GM18507 (cell line): ENCODE measurements at regions not wholly inside any gene's neighbourhood (a gene's known extent, or its start where the extent isn't known, plus 50 kb on each side); places are given as distances from the start of the nearest gene placed in this dataset.
"Not testable (repeated sequence)": the region's sequence is repeated elsewhere in the genome, so short reads cannot be mapped to it uniquely, and the experiment has no call there.

Experiments used
- DNase-seq: peaks from one replicate; pipeline ENCODE4 v3.0.0; 2011; ENCODE audit warnings: low read depth; ENCODE audit not compliant: insufficient read length; ENCODE audit errors: extremely low spot score
- FAIRE-seq: peaks from 2 replicates; lab custom pipeline; 2011; peaks lifted over from hg19 to GRCh38; lab: Jason Lieb, UNC

- DNase-seq (no peak), FAIRE-seq (no peak)
These were observed 130.5 kb downstream of the LIG4 start for GRCh38 chr13:108084840-108085239.

DNA sequence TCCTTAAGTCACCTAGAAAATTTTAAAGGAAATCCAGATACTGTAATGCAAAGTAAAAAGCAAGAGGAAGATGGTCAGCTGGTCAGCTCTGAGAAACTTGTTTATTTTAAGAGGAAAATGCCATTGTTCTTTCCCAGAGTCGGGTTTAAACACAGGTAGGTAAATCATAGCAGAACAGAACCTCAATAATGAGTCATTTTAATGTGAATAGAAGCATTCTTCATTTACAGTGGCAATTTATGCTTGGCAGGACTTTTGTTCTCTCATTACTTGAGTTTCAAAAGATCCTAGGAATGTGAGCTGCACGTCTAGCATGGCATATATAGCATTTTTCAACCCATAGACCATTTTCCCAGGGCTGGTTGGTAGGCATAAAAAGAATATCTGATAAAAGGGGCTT, 132.3 kb downstream of the LIG4 start:
- FAIRE-seq (no peak), DNase-seq (no peak)

DNA sequence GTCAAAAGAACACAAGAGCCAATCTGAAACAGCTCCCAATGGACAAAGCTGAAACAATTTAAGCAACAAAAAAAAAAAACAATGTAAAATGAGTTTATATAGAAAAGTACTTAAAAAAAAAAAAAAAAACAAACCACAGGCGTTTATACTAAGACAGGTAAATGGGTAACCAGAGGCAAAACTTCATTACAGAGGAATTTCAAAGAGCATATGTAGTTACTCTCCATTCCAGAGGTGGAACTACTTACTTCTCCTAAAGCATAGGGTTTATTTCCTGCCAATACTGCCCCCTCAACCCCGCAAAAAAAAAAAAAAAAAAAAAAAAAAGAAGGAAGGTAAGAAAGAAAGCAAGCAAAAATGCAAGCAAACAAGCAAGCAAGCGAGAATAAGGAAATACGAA, 132.9 kb downstream of the LIG4 start:
- FAIRE-seq (no peak), DNase-seq (no peak)

- FAIRE-seq (no peak), DNase-seq (no peak)
These were observed 138.1 kb downstream of the LIG4 start for GRCh38 chr13:108077284-108077683.

- not testable (repeated sequence) for DNase-seq, FAIRE-seq
These were observed 140.9 kb downstream of the LIG4 start for GRCh38 chr13:108074429-108074828.

DNA sequence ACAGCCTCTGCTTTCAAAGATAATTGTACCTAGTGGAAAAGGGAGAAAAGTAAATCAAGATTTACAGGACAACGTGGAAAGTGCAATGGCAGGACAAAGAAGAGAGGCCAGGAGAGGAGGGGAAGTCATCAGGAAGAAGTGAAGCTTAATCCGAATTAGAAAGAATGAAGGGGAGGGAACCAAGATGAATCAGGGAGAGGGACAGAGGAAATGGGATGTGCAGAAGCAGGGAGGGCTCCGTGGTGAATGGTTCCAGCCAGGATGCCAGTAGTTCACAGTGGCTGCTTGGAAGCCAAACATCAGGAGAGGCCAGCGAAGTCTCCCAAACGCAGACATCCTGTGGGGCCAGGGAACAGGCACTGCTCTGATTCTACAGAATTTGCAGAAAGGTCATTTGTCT, 144.4 kb downstream of the LIG4 start:
- DNase-seq, result no peak
- FAIRE-seq, result no peak

GRCh38 chr13:108070491-108070890, 144.8 kb downstream of the LIG4 start:
- FAIRE-seq (no peak), DNase-seq (no peak)

GRCh38 chr13:108069521-108070210, 145.7 kb downstream of the LIG4 start:
- no peak for FAIRE-seq
- DNase-seq, result no peak

DNA sequence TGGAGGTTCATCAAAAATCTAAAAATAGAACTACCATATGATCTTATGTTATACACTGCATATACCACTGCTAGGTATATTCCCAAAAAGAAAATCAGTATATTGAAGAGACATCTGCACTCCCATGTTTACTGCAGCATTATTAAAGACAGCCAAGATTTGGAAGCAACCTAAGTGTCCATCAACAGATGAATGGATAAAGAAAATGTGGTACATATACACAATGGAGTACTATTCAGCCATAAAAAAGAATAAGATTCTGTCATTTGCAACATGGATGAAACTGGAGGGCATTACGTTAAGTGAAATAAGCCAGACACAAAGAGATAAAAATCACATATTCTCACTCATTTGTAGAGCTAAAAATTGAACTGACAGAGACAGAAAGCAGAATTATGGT, 151.0 kb downstream of the LIG4 start:
- FAIRE-seq, DNase-seq: not testable (repeated sequence)

- DNase-seq, result no peak
- no peak for FAIRE-seq
These were observed 155.2 kb downstream of the LIG4 start for GRCh38 chr13:108060111-108060510.

DNA sequence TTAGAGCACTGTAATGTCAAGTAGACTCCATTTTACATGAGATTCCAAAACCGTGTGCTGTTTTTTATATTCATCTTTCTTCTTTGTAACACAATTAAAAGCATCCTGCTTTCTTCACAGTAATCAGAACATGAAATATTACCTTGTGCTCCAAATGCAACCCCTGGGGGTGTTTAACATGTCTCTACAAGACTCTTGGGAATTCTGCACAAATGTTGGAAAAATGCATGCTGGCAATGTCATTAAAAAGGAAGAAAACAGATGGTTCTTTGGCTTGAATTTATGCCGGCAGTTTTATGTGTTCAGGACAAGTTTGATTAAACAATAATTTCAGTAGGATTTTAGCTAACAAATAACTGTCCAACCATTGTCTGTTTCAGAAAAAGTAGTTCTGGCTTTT, 159.1 kb downstream of the LIG4 start:
- no peak for FAIRE-seq
- DNase-seq, result no peak

DNA sequence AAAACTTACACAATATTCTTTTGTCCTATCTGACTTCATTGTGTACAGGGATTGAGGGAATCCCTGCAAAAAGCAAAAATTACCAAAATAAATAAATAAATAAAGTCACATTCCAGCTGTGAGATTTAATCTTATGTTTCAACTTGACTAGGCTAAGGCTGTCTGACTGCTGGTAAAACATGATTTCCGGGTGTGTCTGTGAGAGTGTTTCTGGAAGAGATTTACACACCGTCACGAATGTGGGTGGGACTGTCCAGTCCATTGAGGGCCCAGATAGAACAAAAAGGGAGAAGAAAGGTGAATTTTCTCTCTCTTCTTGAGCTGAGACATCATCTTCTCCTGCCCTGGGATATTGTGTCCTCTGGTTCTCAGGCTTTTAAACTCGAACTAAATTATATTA, 166.1 kb downstream of the LIG4 start:
- FAIRE-seq, result no peak
- DNase-seq, result no peak

GRCh38 chr13:108044954-108045353, 170.4 kb downstream of the LIG4 start:
- FAIRE-seq (no peak), DNase-seq (no peak)

- not testable (repeated sequence) for FAIRE-seq, DNase-seq
These were observed 172.5 kb downstream of the LIG4 start for GRCh38 chr13:108042866-108043265.

DNA sequence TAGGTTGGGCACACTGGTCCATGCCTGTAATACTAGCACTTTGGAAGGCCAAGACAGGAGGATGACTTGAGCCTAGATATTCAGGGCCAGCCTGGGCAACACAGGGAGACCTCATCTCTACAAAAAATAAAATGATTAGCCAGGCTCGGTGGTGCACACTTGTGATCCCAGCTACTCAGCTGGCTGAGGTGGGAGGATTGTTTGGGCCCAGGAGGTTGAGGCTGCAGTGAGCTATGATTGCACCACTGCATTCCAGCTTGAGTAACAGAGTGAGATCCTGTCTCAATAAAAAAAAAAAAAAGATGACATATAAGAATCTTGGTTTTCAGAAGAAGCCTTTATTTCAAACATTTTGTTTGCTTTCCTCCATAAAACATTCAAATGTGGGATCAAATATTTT, 178.0 kb downstream of the LIG4 start:
- no peak for FAIRE-seq
- DNase-seq, result no peak

- DNase-seq (no peak), FAIRE-seq (no peak)
These were observed 178.9 kb downstream of the LIG4 start for GRCh38 chr13:108036411-108036932.

DNA sequence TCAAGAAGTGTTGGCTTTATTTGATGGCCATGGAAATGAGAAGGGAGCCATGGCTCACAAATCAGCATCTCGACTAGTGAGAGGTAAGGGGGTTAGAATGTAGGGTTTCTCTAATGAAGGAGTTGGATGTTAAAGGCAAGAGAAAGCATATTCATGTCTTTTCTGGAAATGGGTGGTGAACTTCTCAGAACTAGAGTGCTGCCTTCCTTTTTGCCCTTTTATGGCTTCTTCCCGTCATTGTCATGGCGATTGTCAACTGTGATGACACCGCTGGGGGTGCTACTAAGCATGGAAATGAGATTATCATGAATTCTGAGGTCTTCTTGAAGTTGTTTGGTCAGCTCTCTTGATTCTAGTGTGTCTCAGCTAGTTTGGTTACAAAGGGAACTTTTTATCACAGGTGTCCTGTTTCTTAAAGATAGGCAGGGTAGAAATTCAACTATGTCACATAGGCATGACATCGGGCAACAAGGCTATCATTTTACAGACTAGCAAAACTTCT, 180.4 kb downstream of the LIG4 start:
- FAIRE-seq, result no peak
- DNase-seq, result no peak

DNA sequence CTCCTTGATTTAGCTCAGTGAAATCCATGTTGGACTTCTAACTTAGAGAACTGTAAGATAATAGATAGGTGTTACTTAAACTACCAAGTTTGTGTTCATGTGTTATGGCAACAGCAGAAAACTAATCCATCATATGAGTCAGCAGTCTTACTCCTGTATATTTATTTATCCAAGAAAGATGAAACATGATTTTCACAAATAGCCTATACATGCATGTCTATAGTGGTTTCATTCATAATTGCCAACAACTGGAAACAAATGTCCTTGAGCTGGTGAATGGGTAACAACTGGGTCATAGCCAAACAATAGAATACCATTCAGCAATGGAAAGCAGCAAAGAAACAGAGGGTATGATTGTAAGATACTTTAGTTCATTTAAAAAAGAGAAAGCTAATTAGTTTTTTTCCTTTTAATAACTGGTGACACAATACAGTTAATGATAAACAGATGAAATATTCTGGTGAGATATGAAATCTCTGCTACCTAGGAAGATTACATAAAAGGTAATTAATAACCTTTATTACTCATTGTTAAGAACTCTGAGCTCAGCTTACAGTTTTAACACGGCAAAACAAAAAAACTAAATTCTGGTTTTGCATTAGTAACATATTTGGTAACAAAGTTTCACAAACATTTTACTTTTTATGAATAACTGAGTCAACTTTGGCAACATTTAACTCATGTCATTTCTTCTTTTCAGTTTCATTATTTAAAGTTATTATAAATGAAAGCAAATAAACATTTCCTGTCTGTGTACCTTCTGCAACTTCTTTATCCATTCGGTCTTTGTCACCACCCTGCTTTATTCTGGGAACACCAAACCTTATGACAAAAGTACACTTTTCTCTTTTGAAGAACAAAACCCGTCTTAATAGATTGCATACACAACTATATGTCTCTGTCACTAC, 181.3 kb downstream of the LIG4 start:
- FAIRE-seq, result no peak
- DNase-seq, result no peak

GRCh38 chr13:108031865-108032264, 183.5 kb downstream of the LIG4 start:
- DNase-seq, result no peak
- FAIRE-seq, result no peak

GRCh38 chr13:108030769-108031168, 184.6 kb downstream of the LIG4 start:
- FAIRE-seq (no peak), DNase-seq (no peak)
